Caco-2 (cell line): ENCODE measurements at regions not wholly inside any gene's neighbourhood (a gene's known extent, or its start where the extent isn't known, plus 50 kb on each side); places are given as distances from the start of the nearest gene placed in this dataset.

Experiments
- BruUV-seq: library from RNA; stranded (reverse); fragments of 400-500 nt; replicated peaks from 2 replicates; lab custom pipeline; 2021; lab: Mats Ljungman, UMichigan
- CTCF ChIA-PET: fragments of 300-600 bp; sonication (Branson Sonifier 250); formaldehyde crosslinking; loops from one replicate; lab custom pipeline; 2022; ENCODE audit warnings: antibody characterized with exemption; lab: Charles Lee
- POLR2A ChIA-PET: fragments of 300-600 bp; sonication (Branson Sonifier 250); formaldehyde crosslinking; loops from one replicate; lab custom pipeline; 2022; ENCODE audit warnings: antibody characterized with exemption; lab: Charles Lee
- DNase-seq, 2 experiments: peaks; one replicate each; pipeline versions ENCODE4 v3.0.0 to v3.0.0-alpha.2; 2020 to 2022
- H3K27me3 ChIP-seq: replicated peaks from 2 replicates; pipeline ENCODE4 v1.6.0; 2011; ENCODE audit warnings: low read length; ENCODE audit not compliant: control insufficient read depth, insufficient read depth
- H3K36me3 ChIP-seq: 2 replicates; pipeline ENCODE4 v1.5.1; 2011; ENCODE audit warnings: low read length; ENCODE audit not compliant: control insufficient read depth, insufficient read depth
- H3K4me1 ChIP-seq: fragments of 250-450 bp; sonication (Bioruptor Pico); 2 replicates; pipeline ENCODE4 v1.5.1; 2020; ENCODE audit warnings: mild to moderate bottlenecking
- H3K4me3 ChIP-seq: 2 replicates; pipeline ENCODE4 v1.5.1; 2011; ENCODE audit warnings: low read depth, mild to moderate bottlenecking, control low read depth, low read length
- H3K9me3 ChIP-seq: fragments of 250-450 bp; sonication (Bioruptor Pico); 2 replicates; pipeline ENCODE4 v1.5.1; 2020; ENCODE audit warnings: mild to moderate bottlenecking, moderate library complexity
- H3K27ac Mint-ChIP-seq: one replicate; pipeline ENCODE4 v1.8.0; 2022; ENCODE audit warnings: mixed read lengths; ENCODE audit not compliant: unreplicated experiment
- H3K27me3 Mint-ChIP-seq: one replicate; pipeline ENCODE4 v1.8.0; 2022; ENCODE audit warnings: mixed read lengths; ENCODE audit not compliant: insufficient read depth, unreplicated experiment
- H3K36me3 Mint-ChIP-seq: one replicate; pipeline ENCODE4 v1.8.0; 2022; ENCODE audit warnings: mild to moderate bottlenecking, mixed read lengths; ENCODE audit not compliant: insufficient read depth, unreplicated experiment
- H3K4me1 Mint-ChIP-seq: one replicate; pipeline ENCODE4 v1.8.0; 2022; ENCODE audit warnings: low read depth, mixed read lengths; ENCODE audit not compliant: unreplicated experiment
- H3K4me3 Mint-ChIP-seq: one replicate; pipeline ENCODE4 v1.8.0; 2022; ENCODE audit warnings: mild to moderate bottlenecking, moderate library complexity, mixed read lengths; ENCODE audit not compliant: unreplicated experiment
- H3K9me3 Mint-ChIP-seq: one replicate; pipeline ENCODE4 v1.8.0; 2022; ENCODE audit warnings: mixed read lengths; ENCODE audit not compliant: unreplicated experiment
- intact Hi-C: fragments of 100-400 bp; cut with micrococcal nuclease; formaldehyde crosslinking; loops from one replicate; pipeline ENCODE4 v1.10.0; 2022; ENCODE audit not compliant: unreplicated experiment
- TF ChIP-seq, protein P1 (sequence below), 2 experiments: fragments of 200-600 bp in 1 of 2; IDR thresholded peaks; 1 replicate in 1 of 2; 2 replicates in 1 of 2; pipeline versions ENCODE4 v1.5.1 to v1.8.0; 2011 to 2022; ENCODE audit warnings: antibody characterized with exemption in 1 of 2, control low read depth in 1 of 2, inconsistent platforms in 1 of 2, low read depth in 1 of 2, low read length in 1 of 2, mild to moderate bottlenecking in 1 of 2, moderate library complexity in 1 of 2; ENCODE audit not compliant: insufficient read depth in 1 of 2, severe bottlenecking in 1 of 2, unreplicated experiment in 1 of 2

DNA sequence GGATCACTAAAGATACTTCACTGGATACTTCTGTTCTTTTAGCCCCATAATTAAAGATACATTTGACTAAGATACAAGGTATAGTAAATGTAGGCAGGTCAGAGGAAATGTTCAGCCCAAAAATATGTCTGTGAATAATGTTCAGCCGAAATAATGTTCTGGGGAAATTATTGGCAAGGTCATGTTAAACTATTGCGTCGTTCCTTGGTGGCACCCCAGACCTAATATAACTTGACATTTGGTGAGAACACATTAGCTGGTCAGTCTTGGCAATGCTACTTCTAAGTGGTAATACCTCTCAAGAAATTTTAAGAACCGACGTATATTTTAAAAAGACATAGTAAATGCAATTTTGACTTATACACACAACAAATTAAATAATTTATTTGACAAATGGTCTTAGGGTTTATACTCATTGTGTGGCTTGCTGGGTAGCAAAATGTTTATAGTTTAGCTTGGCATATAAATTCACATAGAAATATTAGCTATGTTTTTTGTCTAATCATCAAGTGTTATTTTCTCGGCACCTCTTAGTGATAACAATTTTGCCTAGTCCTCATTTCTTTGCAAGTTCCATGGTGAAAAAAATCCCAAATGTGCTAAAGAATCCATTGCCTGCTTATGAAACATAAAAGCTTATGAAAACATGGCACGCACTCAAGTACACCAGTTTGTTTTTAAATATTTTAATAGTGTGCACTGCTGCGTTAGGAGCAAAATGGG, 270.3 kb upstream of the NEBL start:
- POLR2A ChIA-PET: no interaction called here
- Histone ChIP-seq H3K36me3 (no peaks in the 10 kb centered on the region), H3K9me3 (peaks cover 3% of the 10 kb centered on the region; the same call in 1 of the 2 replicates), H3K4me3 (no peak overlapping the region), H3K27me3 (no peaks in the 10 kb centered on the region), H3K4me1 (peaks cover 53% of the 10 kb centered on the region)
- Mint-ChIP-seq H3K4me3 (no peak overlapping the region), H3K9me3 (peaks cover 13% of the 10 kb centered on the region), H3K4me1 (peaks cover 41% of the 10 kb centered on the region), H3K27me3 (no peaks in the 10 kb centered on the region), H3K27ac (no peak overlapping the region), H3K36me3 (peaks cover 39% of the 10 kb centered on the region)
- DNase-seq: no peak
- no TSS peak for BruUV-seq
- CTCF ChIA-PET: no interaction called here
- intact Hi-C loops: no loop called here
- TF ChIP-seq, protein P1, sequence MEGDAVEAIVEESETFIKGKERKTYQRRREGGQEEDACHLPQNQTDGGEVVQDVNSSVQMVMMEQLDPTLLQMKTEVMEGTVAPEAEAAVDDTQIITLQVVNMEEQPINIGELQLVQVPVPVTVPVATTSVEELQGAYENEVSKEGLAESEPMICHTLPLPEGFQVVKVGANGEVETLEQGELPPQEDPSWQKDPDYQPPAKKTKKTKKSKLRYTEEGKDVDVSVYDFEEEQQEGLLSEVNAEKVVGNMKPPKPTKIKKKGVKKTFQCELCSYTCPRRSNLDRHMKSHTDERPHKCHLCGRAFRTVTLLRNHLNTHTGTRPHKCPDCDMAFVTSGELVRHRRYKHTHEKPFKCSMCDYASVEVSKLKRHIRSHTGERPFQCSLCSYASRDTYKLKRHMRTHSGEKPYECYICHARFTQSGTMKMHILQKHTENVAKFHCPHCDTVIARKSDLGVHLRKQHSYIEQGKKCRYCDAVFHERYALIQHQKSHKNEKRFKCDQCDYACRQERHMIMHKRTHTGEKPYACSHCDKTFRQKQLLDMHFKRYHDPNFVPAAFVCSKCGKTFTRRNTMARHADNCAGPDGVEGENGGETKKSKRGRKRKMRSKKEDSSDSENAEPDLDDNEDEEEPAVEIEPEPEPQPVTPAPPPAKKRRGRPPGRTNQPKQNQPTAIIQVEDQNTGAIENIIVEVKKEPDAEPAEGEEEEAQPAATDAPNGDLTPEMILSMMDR (IDR thresholded peaks at IDR 0.05; ENCODE audit: insufficient read depth in 1 of 2, low read depth in 1 of 2, low read length in 1 of 2, severe bottlenecking in 1 of 2, unreplicated experiment in 1 of 2): no peak

DNA sequence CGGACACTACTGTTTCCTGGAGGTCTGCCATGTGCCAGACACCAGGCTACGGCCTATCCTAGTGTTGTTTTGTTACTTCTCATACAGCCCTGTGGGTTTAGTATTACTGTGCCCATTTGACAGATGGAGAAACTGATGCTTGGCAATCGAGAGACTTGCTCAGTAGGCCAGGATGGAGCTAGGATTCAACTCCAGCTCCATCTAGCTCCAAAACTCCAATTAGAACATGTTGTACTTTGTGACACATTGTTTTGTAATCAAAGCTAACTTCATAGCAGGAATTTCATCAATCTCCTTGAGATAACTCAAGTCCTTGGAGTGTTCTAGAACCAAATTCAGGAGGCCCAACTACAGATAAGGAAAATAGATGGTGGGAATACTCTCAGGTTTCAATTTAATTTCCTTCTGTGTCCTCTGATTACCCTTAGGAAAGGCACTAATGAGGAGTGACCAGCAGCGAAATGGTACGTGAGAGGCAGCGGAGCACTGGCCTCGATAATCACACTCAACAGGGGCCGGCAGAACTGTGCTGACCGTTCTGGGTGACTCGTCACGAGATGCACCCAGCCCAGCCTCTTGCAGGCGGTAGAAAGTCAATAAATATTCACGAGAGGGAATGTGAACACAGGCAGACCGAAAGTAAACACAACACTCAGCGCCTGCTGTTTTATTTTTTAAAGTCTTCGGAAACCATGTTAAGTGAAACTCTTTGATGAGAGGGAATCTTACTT, 269.6 kb upstream of the NEBL start:
- H3K27ac Mint-ChIP-seq: no peak overlapping the region

DNA sequence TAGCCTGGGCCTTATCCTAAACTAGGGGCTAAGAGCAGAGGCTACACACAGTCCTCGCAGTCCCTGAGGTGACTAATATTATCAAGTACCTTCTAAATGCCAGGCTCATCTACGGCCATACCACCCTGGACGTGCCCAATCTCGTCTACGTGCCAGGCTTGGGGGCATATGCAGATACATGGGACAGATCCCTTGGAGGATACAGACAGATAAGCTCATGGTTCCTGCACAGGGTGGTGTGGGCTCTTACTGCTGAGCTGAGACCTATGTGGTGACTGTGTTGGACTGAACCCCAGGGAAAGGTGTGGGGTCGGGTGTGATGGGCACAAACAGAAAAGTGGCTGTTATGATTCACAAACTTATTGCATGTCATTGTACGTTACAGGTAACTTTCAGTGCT, 268.4 kb upstream of the NEBL start:
- Mint-ChIP-seq H3K27me3 (no peaks in the 10 kb centered on the region), H3K36me3 (peaks cover 33% of the 10 kb centered on the region), H3K27ac (no peak overlapping the region), H3K9me3 (peaks cover 26% of the 10 kb centered on the region), H3K4me1 (peaks cover 47% of the 10 kb centered on the region), H3K4me3 (no peak overlapping the region)
- ChIA-PET CTCF (interaction anchor here (1.0 kb wide), 1 partner anchor 104 kb away, joined by 3 read pairs; no protein-coding TSS in a partner anchor), POLR2A (no interaction called here)
- TF ChIP-seq, protein P1 (IDR thresholded peaks at IDR 0.05; ENCODE audit: insufficient read depth in 1 of 2, low read depth in 1 of 2, low read length in 1 of 2, severe bottlenecking in 1 of 2, unreplicated experiment in 1 of 2): no peak
- no peaks in the 10 kb centered on the region for H3K27me3 ChIP-seq
- no peak overlapping the region for H3K4me3 ChIP-seq
- no peaks in the 10 kb centered on the region for H3K36me3 ChIP-seq
- intact Hi-C loops: no loop called here
- H3K9me3 ChIP-seq: peaks cover 10% of the 10 kb centered on the region; the same call in 1 of the 2 replicates
- BruUV-seq: no TSS peak
- DNase-seq: no peak
- peaks cover 57% of the 10 kb centered on the region for H3K4me1 ChIP-seq

More for the DNA sequence above, 269.6 kb upstream of the NEBL start:
- Histone ChIP-seq H3K9me3 (peaks cover 10% of the 10 kb centered on the region; the same call in 1 of the 2 replicates), H3K36me3 (no peaks in the 10 kb centered on the region), H3K4me1 (peaks cover 53% of the 10 kb centered on the region), H3K27me3 (no peaks in the 10 kb centered on the region), H3K4me3 (no peak overlapping the region)
- H3K36me3 Mint-ChIP-seq: peaks cover 43% of the 10 kb centered on the region
- H3K9me3 Mint-ChIP-seq: peaks cover 16% of the 10 kb centered on the region
- ChIA-PET CTCF (no interaction called here), POLR2A (no interaction called here)
- TF ChIP-seq, protein P1 (IDR thresholded peaks at IDR 0.05; ENCODE audit: insufficient read depth in 1 of 2, low read depth in 1 of 2, low read length in 1 of 2, severe bottlenecking in 1 of 2, unreplicated experiment in 1 of 2): no peak
- intact Hi-C loops: no loop called here
- H3K4me3 Mint-ChIP-seq: no peak overlapping the region
- DNase-seq: no peak
- peaks cover 43% of the 10 kb centered on the region for H3K4me1 Mint-ChIP-seq
- no peaks in the 10 kb centered on the region for H3K27me3 Mint-ChIP-seq
- no TSS peak for BruUV-seq
